H9 (cell line): ENCODE measurements at regions not wholly inside any gene's neighbourhood (a gene's known extent, or its start where the extent isn't known, plus 50 kb on each side); places are given as distances from the start of the nearest gene placed in this dataset.

Experiments
- DNase-seq: peaks from one replicate; pipeline ENCODE4 v3.0.0-alpha.2; 2017
- H2AFZ ChIP-seq: one replicate; pipeline ENCODE4 v1.6.1; 2013; ENCODE audit warnings: mild to moderate bottlenecking, low read length, control low read depth, moderate library complexity
- H2AK5ac ChIP-seq: 2 replicates; pipeline ENCODE4 v1.6.1; 2013; ENCODE audit warnings: low read length, control low read depth, mixed read lengths; ENCODE audit not compliant: insufficient read length
- H2BK120ac ChIP-seq: one replicate; pipeline ENCODE4 v1.6.1; 2013; ENCODE audit warnings: low read depth, mild to moderate bottlenecking, low read length, control low read depth, inconsistent platforms; ENCODE audit not compliant: poor library complexity, severe bottlenecking
- H2BK12ac ChIP-seq: 2 replicates; pipeline ENCODE4 v1.6.1; 2013; ENCODE audit warnings: low read length, control low read depth, mixed read lengths, low read depth; ENCODE audit not compliant: insufficient read length
- H2BK15ac ChIP-seq: 2 replicates; pipeline ENCODE4 v1.6.1; 2013; ENCODE audit warnings: low read depth, low read length, control low read depth
- H2BK20ac ChIP-seq: one replicate; pipeline ENCODE4 v1.6.1; 2013; ENCODE audit warnings: low read depth, mild to moderate bottlenecking, low read length, control low read depth, inconsistent platforms; ENCODE audit not compliant: poor library complexity, severe bottlenecking
- H2BK5ac ChIP-seq: 2 replicates; pipeline ENCODE4 v1.6.1; 2013; ENCODE audit warnings: low read length, control low read depth, mixed read lengths; ENCODE audit not compliant: insufficient read length
- H3K14ac ChIP-seq: 2 replicates; pipeline ENCODE4 v1.6.1; 2013; ENCODE audit warnings: low read length, control low read depth; ENCODE audit not compliant: insufficient read depth
- H3K18ac ChIP-seq: 2 replicates; pipeline ENCODE4 v1.6.1; 2013; ENCODE audit warnings: low read depth, mild to moderate bottlenecking, mixed read lengths, low read length, control low read depth; ENCODE audit not compliant: insufficient read length
- H3K23ac ChIP-seq: 2 replicates; pipeline ENCODE4 v1.6.1; 2013; ENCODE audit warnings: low read length, control low read depth, mixed read lengths, low read depth; ENCODE audit not compliant: insufficient read length
- H3K23me2 ChIP-seq: 2 replicates; pipeline ENCODE4 v1.6.1; 2013; ENCODE audit warnings: low read depth, mild to moderate bottlenecking, mixed read lengths, low read length, control low read depth; ENCODE audit not compliant: insufficient read length, poor library complexity, severe bottlenecking
- H3K27ac ChIP-seq: 2 replicates; pipeline ENCODE4 v1.5.1; 2013; ENCODE audit warnings: low read length, control low read depth, mixed read lengths, low read depth; ENCODE audit not compliant: insufficient read length
- H3K27me3 ChIP-seq: 2 replicates; pipeline ENCODE4 v1.6.1; 2013; ENCODE audit warnings: low read length, control low read depth, inconsistent platforms; ENCODE audit not compliant: insufficient read depth
- H3K4ac ChIP-seq: 2 replicates; pipeline ENCODE4 v1.6.1; 2013; ENCODE audit warnings: low read depth, mild to moderate bottlenecking, control low read depth, inconsistent platforms, low read length, moderate library complexity
- H3K4me1 ChIP-seq: 2 replicates; pipeline ENCODE4 v1.6.1; 2013; ENCODE audit warnings: low read length, control low read depth, inconsistent platforms; ENCODE audit not compliant: insufficient read depth
- H3K4me2 ChIP-seq: 2 replicates; pipeline ENCODE4 v1.6.1; 2013; ENCODE audit warnings: low read length, control low read depth, mixed read lengths; ENCODE audit not compliant: insufficient read length, insufficient read depth
- H3K56ac ChIP-seq: 2 replicates; pipeline ENCODE4 v1.6.1; 2013; ENCODE audit warnings: low read depth, mild to moderate bottlenecking, mixed read lengths, low read length, control low read depth; ENCODE audit not compliant: insufficient read length
- H3K79me1 ChIP-seq: 2 replicates; pipeline ENCODE4 v1.6.1; 2013; ENCODE audit warnings: low read depth, mild to moderate bottlenecking, moderate library complexity, low read length, control low read depth, inconsistent platforms; ENCODE audit not compliant: insufficient read depth, poor library complexity, severe bottlenecking
- H3K79me2 ChIP-seq: 2 replicates; pipeline ENCODE4 v1.6.1; 2013; ENCODE audit warnings: low read length, control low read depth, inconsistent platforms; ENCODE audit not compliant: insufficient read depth
- H3K9ac ChIP-seq: 2 replicates; pipeline ENCODE4 v1.6.1; 2013; ENCODE audit warnings: low read length, control low read depth, mixed read lengths; ENCODE audit not compliant: insufficient read length; ENCODE audit errors: extremely low read depth
- H3K9me3 ChIP-seq: one replicate; pipeline ENCODE4 v1.6.1; 2013; ENCODE audit warnings: low read depth, low read length, inconsistent platforms; ENCODE audit not compliant: control insufficient read depth
- H3T11ph ChIP-seq: one replicate; pipeline ENCODE4 v1.6.1; 2013; ENCODE audit warnings: mild to moderate bottlenecking, low read length, control low read depth, inconsistent platforms
- H4K20me1 ChIP-seq: one replicate; pipeline ENCODE4 v1.6.1; 2013; ENCODE audit not compliant: control insufficient read depth, insufficient read length, insufficient read depth
- H4K5ac ChIP-seq: 2 replicates; pipeline ENCODE4 v1.6.1; 2013; ENCODE audit warnings: low read depth, mild to moderate bottlenecking, mixed read lengths, low read length, control low read depth; ENCODE audit not compliant: insufficient read length
- H4K8ac ChIP-seq: replicated peaks from 2 replicates; pipeline ENCODE4 v1.6.1; 2013; ENCODE audit warnings: low read length, control low read depth, mixed read lengths, low read depth; ENCODE audit not compliant: insufficient read length
- H4K91ac ChIP-seq: 2 replicates; pipeline ENCODE4 v1.6.1; 2013; ENCODE audit warnings: low read depth, mild to moderate bottlenecking, moderate library complexity, mixed read lengths, low read length, control low read depth; ENCODE audit not compliant: insufficient read length
- H3K27ac Mint-ChIP-seq, 3 experiments: 2 replicates in 2 of 3; 3 replicates in 1 of 3; pipeline ENCODE4 v1.8.0; 2020 to 2021; ENCODE audit warnings: mixed read lengths in 3 of 3, mild to moderate bottlenecking in 1 of 3, moderate library complexity in 1 of 3
- H3K27me3 Mint-ChIP-seq: 2 replicates; pipeline ENCODE4 v1.8.0; 2021; ENCODE audit warnings: low read depth, mild to moderate bottlenecking, moderate library complexity, mixed read lengths
- H3K36me3 Mint-ChIP-seq, 3 experiments: 2 replicates in 2 of 3; 3 replicates in 1 of 3; pipeline ENCODE4 v1.8.0; 2020 to 2021; ENCODE audit warnings: low read depth in 3 of 3, mixed read lengths in 3 of 3; ENCODE audit not compliant: insufficient read depth in 1 of 3
- H3K4me1 Mint-ChIP-seq, 2 experiments: 2 replicates each; pipeline ENCODE4 v1.8.0; 2020; ENCODE audit warnings: mixed read lengths in 2 of 2
- H3K4me3 Mint-ChIP-seq, 2 experiments: 2 replicates in 1 of 2; 3 replicates in 1 of 2; pipeline ENCODE4 v1.8.0; 2020 to 2021; ENCODE audit warnings: mild to moderate bottlenecking in 2 of 2, mixed read lengths in 2 of 2, moderate library complexity in 1 of 2
- H3K9me3 Mint-ChIP-seq, 2 experiments: 2 replicates in 1 of 2; 3 replicates in 1 of 2; pipeline ENCODE4 v1.8.0; 2020; ENCODE audit warnings: mild to moderate bottlenecking in 2 of 2, mixed read lengths in 2 of 2, moderate library complexity in 1 of 2
- CTCF ChIP-seq: fragments of 200-600 bp; sonication (generic); conservative IDR thresholded peaks from 3 replicates; pipeline ENCODE4 v1.8.0; 2021; ENCODE audit warnings: antibody characterized with exemption, mild to moderate bottlenecking
- WGBS: extraction: QIAGEN DNeasy Blood & Tissue Kit; methylation state at CpG from one replicate; pipeline ENCODE4 v1.1.7; 2013; ENCODE audit warnings: missing lambda C conversion rate, low lambda C conversion rate, mixed read lengths; ENCODE audit not compliant: insufficient read length; ENCODE audit errors: extremely low coverage; 5-methylcytosine and 5-hydroxymethylcytosine counted together

- Histone ChIP-seq H4K5ac (no peak overlapping the region), H3K27me3 (no peaks in the 10 kb centered on the region), H2AK5ac (no peak overlapping the region), H2BK20ac (no peak overlapping the region), H2BK120ac (no peak overlapping the region), H3K4ac (no peak overlapping the region), H3K23me2 (no peaks in the 10 kb centered on the region), H2BK15ac (no peak overlapping the region), H3K9ac (no peak overlapping the region), H3K9me3 (peaks cover 92% of the 10 kb centered on the region), H3T11ph (no peak overlapping the region), H3K18ac (no peak overlapping the region), H3K79me1 (no peaks in the 10 kb centered on the region), H4K20me1 (no peaks in the 10 kb centered on the region), H4K91ac (no peak overlapping the region), H2BK5ac (no peak overlapping the region), H2BK12ac (no peak overlapping the region), H4K8ac (no peak overlapping the region), H3K4me2 (no peak overlapping the region), H3K14ac (no peak overlapping the region), H3K4me1 (no peaks in the 10 kb centered on the region), H3K56ac (no peak overlapping the region), H3K23ac (no peak overlapping the region), H3K27ac (no peak overlapping the region), H2AFZ (no peak overlapping the region), H3K79me2 (no peaks in the 10 kb centered on the region)
- DNase-seq = no peak
- H3K4me1 Mint-ChIP-seq = no peaks in the 10 kb centered on the region
- H3K4me3 Mint-ChIP-seq = no peak overlapping the region
- no peak overlapping the region for H3K27ac Mint-ChIP-seq
- WGBS = no CpG with 5 or more reads among the region's 30 CpGs
- peak; percentile 23; the same call in 1 of the 3 replicates for TF ChIP-seq CTCF
- peaks cover 94 to 97% of the 10 kb centered on the region in 2 experiments for H3K9me3 Mint-ChIP-seq
- peaks cover 0 to 24% (median 4%) of the 10 kb centered on the region in 3 experiments for H3K36me3 Mint-ChIP-seq
- peaks cover 3% of the 10 kb centered on the region for H3K27me3 Mint-ChIP-seq
Measured at GRCh38 chr14:105944632-105945610, 418.5 kb downstream of the TMEM121 start.
